GM12878 (cell line): ENCODE measurements at regions not wholly inside any gene's neighbourhood (a gene's known extent, or its start where the extent isn't known, plus 50 kb on each side); places are given as distances from the start of the nearest gene placed in this dataset.

ENCODE experiments used
- ATAC-seq: fragments of 200-7000 bp; cut with Tn5 transposase; 3 replicates; pipeline ENCODE4 v1.9.1; 2020; ENCODE audit warnings: mild to moderate bottlenecking, moderate library complexity
- BruUV-seq: library from RNA; stranded (reverse); fragments of 400-500 nt; replicated peaks from 2 replicates; lab custom pipeline; 2021; lab: Mats Ljungman, UMichigan
- CTCF ChIA-PET: fragments of 300-600 bp; sonication (Branson Sonifier 250); formaldehyde crosslinking; extraction: SDS; loops from one replicate; lab custom pipeline; 2021; ENCODE audit warnings: inconsistent platforms; lab: Yijun Ruan, JAX
- POLR2A ChIA-PET: fragments of 350-600 bp; formaldehyde crosslinking; extraction: SDS; loops from one replicate; lab custom pipeline; 2021; ENCODE audit warnings: inconsistent platforms; lab: Charles Lee
- RAD21 ChIA-PET: fragments of 300-600 bp; sonication (Branson Sonifier 250); formaldehyde crosslinking; loops from one replicate; lab custom pipeline; 2023; ENCODE audit warnings: antibody characterized with exemption; ENCODE audit not compliant: unreplicated experiment; lab: Charles Lee
- SMC1A ChIA-PET: fragments of 300-600 bp; sonication (Branson Sonifier 250); formaldehyde crosslinking; loops from one replicate; lab custom pipeline; 2023; ENCODE audit not compliant: unreplicated experiment, uncharacterized antibody; lab: Charles Lee
- DNase-seq: peaks from one replicate; pipeline ENCODE4 v3.0.0-alpha.2; 2011; ENCODE audit warnings: low read depth, low spot score
- FAIRE-seq: peaks from 3 replicates; lab custom pipeline; 2011; peaks lifted over from hg19 to GRCh38; lab: Jason Lieb, UNC
- H2AFZ ChIP-seq: 2 replicates; pipeline ENCODE4 v1.6.0; 2011; ENCODE audit warnings: low read depth, low read length, control low read depth; ENCODE audit not compliant: control insufficient read depth
- H3K27ac ChIP-seq: 2 replicates; pipeline ENCODE4 v1.5.1; 2011; ENCODE audit warnings: control low read depth; ENCODE audit not compliant: control insufficient read depth, insufficient read depth
- H3K27me3 ChIP-seq, 2 experiments: replicated peaks in 1 of 2; 2 replicates each; pipeline versions ENCODE4 v1.6.0 to v1.6.1; 2011; ENCODE audit warnings: low read length in 1 of 2; ENCODE audit not compliant: control insufficient read depth in 2 of 2, insufficient read depth in 2 of 2
- H3K36me3 ChIP-seq, 2 experiments: 2 replicates each; pipeline ENCODE4 v1.5.1; 2011; ENCODE audit warnings: low read length in 1 of 2; ENCODE audit not compliant: control insufficient read depth in 2 of 2, insufficient read depth in 2 of 2
- H3K4me1 ChIP-seq: 2 replicates; pipeline ENCODE4 v1.6.1; 2011; ENCODE audit warnings: mild to moderate bottlenecking, low read length, moderate library complexity, mixed read lengths; ENCODE audit not compliant: control insufficient read depth, insufficient read depth
- H3K4me2 ChIP-seq: 2 replicates; pipeline ENCODE4 v1.6.0; 2011; ENCODE audit warnings: control low read depth; ENCODE audit not compliant: control insufficient read depth, insufficient read depth
- H3K4me3 ChIP-seq: fragments of 200-600 bp; sonication (generic); 2 replicates; pipeline ENCODE4 v1.5.1; 2016
- H3K79me2 ChIP-seq: 2 replicates; pipeline ENCODE4 v1.6.0; 2011; ENCODE audit warnings: low read length; ENCODE audit not compliant: control insufficient read depth, insufficient read depth
- H3K9ac ChIP-seq: 2 replicates; pipeline ENCODE4 v1.8.0; 2011; ENCODE audit warnings: low read length, control low read depth, mixed read lengths; ENCODE audit not compliant: control insufficient read depth, insufficient read depth
- H3K9me3 ChIP-seq: replicated peaks from 3 replicates; pipeline ENCODE4 v1.5.1; 2011; ENCODE audit warnings: mild to moderate bottlenecking, low read length; ENCODE audit not compliant: control insufficient read depth, insufficient read depth
- H4K20me1 ChIP-seq: 2 replicates; pipeline ENCODE4 v1.6.0; 2011; ENCODE audit not compliant: control insufficient read depth, insufficient read depth
- CUX1 ChIP-seq: IDR thresholded peaks from 2 replicates; pipeline ENCODE4 v1.6.1; 2012; ENCODE audit warnings: improper control_type of control experiment, low read depth, low read length; ENCODE audit not compliant: insufficient replicate concordance
- EGR1 ChIP-seq, 2 experiments: IDR thresholded peaks; 1 replicate in 1 of 2; 2 replicates in 1 of 2; pipeline ENCODE4 v1.6.1; 2011 to 2012; ENCODE audit warnings: low read depth in 2 of 2, low read length in 2 of 2, borderline replicate concordance in 1 of 2, mild to moderate bottlenecking in 1 of 2, moderate library complexity in 1 of 2
- EP300 ChIP-seq, 2 experiments: fragments of 150-350 bp in 1 of 2; IDR thresholded peaks; 2 replicates each; pipeline ENCODE4 v1.6.1; 2011 to 2012; ENCODE audit warnings: low read depth in 2 of 2, low read length in 2 of 2, borderline replicate concordance in 1 of 2, improper control_type of control experiment in 1 of 2, inconsistent platforms in 1 of 2; ENCODE audit not compliant: control insufficient read depth in 1 of 2
- IKZF1 ChIP-seq: fragments of 450-650 bp; conservative IDR thresholded peaks from 2 replicates; pipeline ENCODE4 v1.6.1; 2017; ENCODE audit warnings: antibody characterized with exemption, mild to moderate bottlenecking
- IRF4 ChIP-seq: IDR thresholded peaks from 2 replicates; pipeline ENCODE4 v1.6.1; 2011; ENCODE audit warnings: low read depth, low read length
- NFYA ChIP-seq: IDR thresholded peaks from 2 replicates; pipeline ENCODE4 v1.6.1; 2011; ENCODE audit warnings: low read depth, mild to moderate bottlenecking, low read length, improper control_type of control experiment, borderline replicate concordance
- NR2C1 ChIP-seq: fragments of 450-650 bp; IDR thresholded peaks from 2 replicates; pipeline ENCODE4 v1.6.1; 2017; ENCODE audit warnings: antibody characterized with exemption, mild to moderate bottlenecking, moderate library complexity
- NRF1 ChIP-seq: conservative IDR thresholded peaks from 2 replicates; pipeline ENCODE4 v1.6.1; 2011; ENCODE audit warnings: mild to moderate bottlenecking, low read depth, low read length, improper control_type of control experiment
- PKNOX1 ChIP-seq: fragments of 450-650 bp; IDR thresholded peaks from 2 replicates; pipeline ENCODE4 v1.6.1; 2016; ENCODE audit warnings: mild to moderate bottlenecking
- POLR2AphosphoS2 ChIP-seq: IDR thresholded peaks from 2 replicates; pipeline ENCODE4 v1.6.1; 2011; ENCODE audit warnings: low read depth, mild to moderate bottlenecking, low read length, improper control_type of control experiment, moderate library complexity
- RAD21 ChIP-seq: IDR thresholded peaks from 2 replicates; pipeline ENCODE4 v1.6.1; 2011; ENCODE audit warnings: mild to moderate bottlenecking, low read depth, low read length, moderate library complexity; ENCODE audit not compliant: insufficient read depth
- RBBP5 ChIP-seq: fragments of 200-600 bp; sonication (generic); conservative IDR thresholded peaks from 2 replicates; pipeline ENCODE4 v1.6.1; 2016
- SMC3 ChIP-seq: IDR thresholded peaks from 2 replicates; pipeline ENCODE4 v1.6.1; 2011; ENCODE audit warnings: low read length, improper control_type of control experiment, borderline replicate concordance
- in situ Hi-C: fragments of 300-500 bp; cut with MboI; formaldehyde crosslinking; loops from 9 replicates; pipeline ENCODE4 v1.14.3; 2018; ENCODE audit warnings: mixed read lengths
- intact Hi-C: fragments of 100-400 bp; cut with micrococcal nuclease; formaldehyde crosslinking; loops from one replicate; pipeline ENCODE4 v1.14.2; 2022; ENCODE audit not compliant: unreplicated experiment
- TF ChIP-seq, protein P1 (sequence below): IDR thresholded peaks from 2 replicates; pipeline ENCODE4 v1.6.1; 2011; ENCODE audit warnings: mild to moderate bottlenecking, low read depth, low read length, moderate library complexity; ENCODE audit not compliant: insufficient replicate concordance

DNA sequence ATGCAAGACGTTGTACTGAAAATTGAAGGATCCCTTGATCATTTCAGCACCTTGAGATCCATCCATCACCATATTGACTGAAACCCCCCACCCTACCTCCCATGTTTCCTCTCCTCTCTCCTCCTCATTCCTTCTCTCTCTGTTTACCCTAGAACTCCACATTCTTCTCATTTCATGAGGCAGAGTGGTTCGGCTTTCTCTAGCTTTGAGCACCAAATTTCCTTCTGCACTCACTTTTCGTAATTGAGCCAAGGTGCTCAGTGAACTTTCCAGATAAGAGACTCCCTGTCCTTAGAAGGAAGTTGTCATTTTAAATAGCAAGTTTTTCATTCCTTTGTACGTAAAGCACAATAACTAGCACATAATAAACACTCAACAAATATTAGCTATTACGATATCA lies 108.3 kb upstream of the SLC34A2 start (continued):
- TF ChIP-seq EP300 (IDR thresholded peaks at IDR 0.05; ENCODE audit: borderline replicate concordance in 1 of 2, control insufficient read depth in 1 of 2, low read depth in 2 of 2, low read length in 2 of 2): no peak

- Histone ChIP-seq H2AFZ (no peak overlapping the region), H3K4me2 (no peak overlapping the region), H3K4me1 (no peaks in the 10 kb centered on the region), H3K79me2 (no peaks in the 10 kb centered on the region), H3K27me3 (no peaks in the 10 kb centered on the region), H3K27ac (no peak overlapping the region), H3K9me3 (no peaks in the 10 kb centered on the region; the same call in 2 of the 3 replicates)
- BruUV-seq: no TSS peak
- ChIA-PET RAD21 (no interaction called here), SMC1A (no interaction called here), CTCF (no interaction called here), POLR2A (no interaction called here)
- in situ Hi-C loops (no loop called here), intact Hi-C loops (no loop called here)
- FAIRE-seq (no peak), ATAC-seq (no peak), DNase-seq (no peak)
- TF ChIP-seq, protein P1, sequence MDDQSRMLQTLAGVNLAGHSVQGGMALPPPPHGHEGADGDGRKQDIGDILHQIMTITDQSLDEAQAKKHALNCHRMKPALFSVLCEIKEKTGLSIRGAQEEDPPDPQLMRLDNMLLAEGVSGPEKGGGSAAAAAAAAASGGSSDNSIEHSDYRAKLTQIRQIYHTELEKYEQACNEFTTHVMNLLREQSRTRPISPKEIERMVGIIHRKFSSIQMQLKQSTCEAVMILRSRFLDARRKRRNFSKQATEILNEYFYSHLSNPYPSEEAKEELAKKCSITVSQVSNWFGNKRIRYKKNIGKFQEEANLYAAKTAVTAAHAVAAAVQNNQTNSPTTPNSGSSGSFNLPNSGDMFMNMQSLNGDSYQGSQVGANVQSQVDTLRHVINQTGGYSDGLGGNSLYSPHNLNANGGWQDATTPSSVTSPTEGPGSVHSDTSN: no peak
- TF ChIP-seq CUX1 (no peak), EGR1 (IDR thresholded peaks at IDR 0.05; ENCODE audit: borderline replicate concordance in 1 of 2, low read depth in 2 of 2, low read length in 2 of 2) (no peak), RAD21 (no peak), IKZF1 (no peak), POLR2AphosphoS2 (no peak), NR2C1 (no peak), NFYA (no peak), RBBP5 (no peak), PKNOX1 (no peak), IRF4 (no peak), NRF1 (no peak), SMC3 (no peak)
- TF ChIP-seq, all 136 proteins: peak for 0
- Histone ChIP-seq H3K4me3 (no peak overlapping the region), H3K9ac (no peak overlapping the region), H3K36me3 (no peaks in the 10 kb centered on the region), H4K20me1 (no peaks in the 10 kb centered on the region)
Measured at GRCh38 chr4:25549413-25549812, 106.2 kb upstream of the SLC34A2 start.
